HK-2 (cell line): ENCODE measurements at regions not wholly inside any gene's neighbourhood (a gene's known extent, or its start where the extent isn't known, plus 50 kb on each side); places are given as distances from the start of the nearest gene placed in this dataset.
"Not testable (repeated sequence)": the region's sequence is repeated elsewhere in the genome, so short reads cannot be mapped to it uniquely, and the experiment has no call there.

Source experiments
- DNase-seq: peaks from one replicate; pipeline ENCODE4 v3.0.0-alpha.2; 2018; ENCODE audit not compliant: unreplicated experiment

- no peak for DNase-seq
Measured at GRCh38 chr4:123600987-123601904, 204.7 kb downstream of the SPRY1 start.

GRCh38 chr4:123602007-123602406 lies 205.4 kb downstream of the SPRY1 start:
- no peak for DNase-seq

GRCh38 chr4:123603165-123603564 lies 206.6 kb downstream of the SPRY1 start:
- peak; percentile 38 for DNase-seq

GRCh38 chr4:123605797-123606196 lies 209.2 kb downstream of the SPRY1 start:
- not testable (repeated sequence) for DNase-seq

GRCh38 chr4:123606336-123606735 lies 209.7 kb downstream of the SPRY1 start:
- DNase-seq, result no peak

GRCh38 chr4:123606946-123607542 lies 210.4 kb downstream of the SPRY1 start:
- DNase-seq, result no peak

GRCh38 chr4:123609829-123610228 lies 213.2 kb downstream of the SPRY1 start:
- DNase-seq, result no peak

- DNase-seq, result no peak
Measured at GRCh38 chr4:123613586-123614344, 217.2 kb downstream of the SPRY1 start.

- no peak for DNase-seq
Measured at GRCh38 chr4:123615901-123616300, 219.3 kb downstream of the SPRY1 start.

- DNase-seq, result no peak
Measured at GRCh38 chr4:123616951-123617461, 220.4 kb downstream of the SPRY1 start.

- DNase-seq, result no peak
Measured at GRCh38 chr4:123617791-123618190, 221.2 kb downstream of the SPRY1 start.

- DNase-seq, result no peak
Measured at GRCh38 chr4:123618606-123619005, 222.0 kb downstream of the SPRY1 start.

GRCh38 chr4:123619326-123619725 lies 222.7 kb downstream of the SPRY1 start:
- DNase-seq, result no peak

GRCh38 chr4:123619895-123620294 lies 223.3 kb downstream of the SPRY1 start:
- DNase-seq, result no peak

- DNase-seq, result no peak
Measured at GRCh38 chr4:123621072-123621705, 224.6 kb downstream of the SPRY1 start.

GRCh38 chr4:123622572-123622971 lies 226.0 kb downstream of the SPRY1 start:
- DNase-seq, result no peak

- DNase-seq, result no peak
Measured at GRCh38 chr4:123623611-123624010, 227.0 kb downstream of the SPRY1 start.

- DNase-seq, result no peak
Measured at GRCh38 chr4:123624959-123625358, 228.4 kb downstream of the SPRY1 start.

- no peak for DNase-seq
Measured at GRCh38 chr4:123628288-123628687, 231.7 kb downstream of the SPRY1 start.

- DNase-seq, result no peak
Measured at GRCh38 chr4:123631786-123632692, 235.4 kb downstream of the SPRY1 start.

- DNase-seq, result no peak
Measured at GRCh38 chr4:123632693-123633030, 236.1 kb downstream of the SPRY1 start.
